ENCODE measurements at regions not wholly inside any gene's neighbourhood (a gene's known extent, or its start where the extent isn't known, plus 50 kb on each side); places are given as distances from the start of the nearest gene placed in this dataset.

GRCh38 chr10:28172223-28172610 is 130.6 kb downstream of the MPP7 start:
- TF ChIP-seq CTCF (IDR thresholded peaks at IDR 0.05) (no peak), EZH2phosphoT487 (IDR thresholded peaks at IDR 0.05) (no peak)
